ENCODE measurements at regions not wholly inside any gene's neighbourhood (a gene's known extent, or its start where the extent isn't known, plus 50 kb on each side); places are given as distances from the start of the nearest gene placed in this dataset.

- Mint-ChIP-seq H3K36me3 (ENCODE audit: low read depth) (no peaks in the 10 kb centered on the region), H3K4me3 (no peak overlapping the region), H3K27ac (no peak overlapping the region), H3K27me3 (no peaks in the 10 kb centered on the region), H3K4me1 (ENCODE audit: low read depth) (no peaks in the 10 kb centered on the region), H3K9me3 (no peaks in the 10 kb centered on the region)
- ChIA-PET CTCF (no interaction called here), POLR2A (no interaction called here)
- H3K4me3 ChIP-seq (ENCODE audit: low read length), result no peak overlapping the region
- no peak for TF ChIP-seq CTCF (IDR thresholded peaks at IDR 0.05)
- no peak overlapping the region for H3K27ac ChIP-seq (ENCODE audit: low read depth in 1 of 2, low read length in 2 of 2)
- no peaks in the 10 kb centered on the region for H3K36me3 ChIP-seq (ENCODE audit: insufficient read depth, low read length)
- no peaks in the 10 kb centered on the region for H3K9me3 ChIP-seq (ENCODE audit: control insufficient read depth in 1 of 2, insufficient read depth in 1 of 2, low read length in 2 of 2)
- intact Hi-C loops (cut with DNase I, micrococcal nuclease), result no loop called here
- H3K27me3 ChIP-seq (ENCODE audit: control insufficient read depth in 1 of 2, insufficient read depth in 2 of 2, low read length in 2 of 2), result peaks cover 4 to 5% of the 10 kb centered on the region in 2 experiments
- DNase-seq (no peak), ATAC-seq (ENCODE audit: poor library complexity) (no peak)
- H3K4me1 ChIP-seq (ENCODE audit: insufficient read depth, low read length), result no peaks in the 10 kb centered on the region
Measured at GRCh38 chr7:25907731-25908130, 244.3 kb upstream of the NFE2L3 start.

GRCh38 chr7:25908154-25908949 is 243.6 kb upstream of the NFE2L3 start:
- ATAC-seq (ENCODE audit: poor library complexity) (no peak), DNase-seq (no peak)
- Mint-ChIP-seq H3K9me3 (no peaks in the 10 kb centered on the region), H3K27me3 (peaks cover 2% of the 10 kb centered on the region), H3K4me1 (ENCODE audit: low read depth) (no peaks in the 10 kb centered on the region), H3K27ac (no peak overlapping the region), H3K4me3 (no peak overlapping the region), H3K36me3 (ENCODE audit: low read depth) (no peaks in the 10 kb centered on the region)
- no peak for TF ChIP-seq CTCF (IDR thresholded peaks at IDR 0.05)
- ChIA-PET CTCF (interaction anchor here (1.2 kb wide), 1 partner anchor 51 kb away, joined by 3 read pairs; no protein-coding TSS in a partner anchor), POLR2A (no interaction called here)
- Histone ChIP-seq H3K27me3 (ENCODE audit: control insufficient read depth in 1 of 2, insufficient read depth in 2 of 2, low read length in 2 of 2) (peaks cover 4 to 5% of the 10 kb centered on the region in 2 experiments), H3K27ac (ENCODE audit: low read depth in 1 of 2, low read length in 2 of 2) (no peak overlapping the region), H3K4me3 (ENCODE audit: low read length) (no peak overlapping the region), H3K4me1 (ENCODE audit: insufficient read depth, low read length) (no peaks in the 10 kb centered on the region), H3K9me3 (ENCODE audit: control insufficient read depth in 1 of 2, insufficient read depth in 1 of 2, low read length in 2 of 2) (no peaks in the 10 kb centered on the region), H3K36me3 (ENCODE audit: insufficient read depth, low read length) (no peaks in the 10 kb centered on the region)
- intact Hi-C loops (cut with DNase I, micrococcal nuclease), result no loop called here

- Histone ChIP-seq H3K4me3 (ENCODE audit: low read length) (no peak overlapping the region), H3K36me3 (ENCODE audit: insufficient read depth, low read length) (no peaks in the 10 kb centered on the region), H3K4me1 (ENCODE audit: insufficient read depth, low read length) (no peaks in the 10 kb centered on the region), H3K27ac (ENCODE audit: low read depth in 1 of 2, low read length in 2 of 2) (no peak overlapping the region), H3K27me3 (ENCODE audit: control insufficient read depth in 1 of 2, insufficient read depth in 2 of 2, low read length in 2 of 2) (peaks cover 4 to 10% of the 10 kb centered on the region in 2 experiments), H3K9me3 (ENCODE audit: control insufficient read depth in 1 of 2, insufficient read depth in 1 of 2, low read length in 2 of 2) (no peaks in the 10 kb centered on the region)
- ATAC-seq (ENCODE audit: poor library complexity), result no peak
- TF ChIP-seq CTCF (IDR thresholded peaks at IDR 0.05), result no peak
- Mint-ChIP-seq H3K4me3 (no peak overlapping the region), H3K27ac (no peak overlapping the region), H3K4me1 (ENCODE audit: low read depth) (no peaks in the 10 kb centered on the region), H3K27me3 (peaks cover 24% of the 10 kb centered on the region), H3K36me3 (ENCODE audit: low read depth) (no peaks in the 10 kb centered on the region), H3K9me3 (no peaks in the 10 kb centered on the region)
- POLR2A ChIA-PET, result no interaction called here
- no peak for DNase-seq
- intact Hi-C loops (cut with DNase I, micrococcal nuclease), result no loop called here
- CTCF ChIA-PET, result no interaction called here
Measured at GRCh38 chr7:25911738-25912607, 240.0 kb upstream of the NFE2L3 start.
